GM20000 (cell line): ENCODE measurements at regions not wholly inside any gene's neighbourhood (a gene's known extent, or its start where the extent isn't known, plus 50 kb on each side); places are given as distances from the start of the nearest gene placed in this dataset.

Experiments used
- DNase-seq: peaks from one replicate; pipeline ENCODE4 v3.0.0; 2012; ENCODE audit warnings: low spot score
- TF ChIP-seq, protein P1 (sequence below): IDR thresholded peaks from 2 replicates; pipeline ENCODE4 v1.5.1; 2012; ENCODE audit warnings: mild to moderate bottlenecking, control low read depth; ENCODE audit errors: extremely low read depth, missing control alignments

- DNase-seq, result no peak
- TF ChIP-seq, protein P1, sequence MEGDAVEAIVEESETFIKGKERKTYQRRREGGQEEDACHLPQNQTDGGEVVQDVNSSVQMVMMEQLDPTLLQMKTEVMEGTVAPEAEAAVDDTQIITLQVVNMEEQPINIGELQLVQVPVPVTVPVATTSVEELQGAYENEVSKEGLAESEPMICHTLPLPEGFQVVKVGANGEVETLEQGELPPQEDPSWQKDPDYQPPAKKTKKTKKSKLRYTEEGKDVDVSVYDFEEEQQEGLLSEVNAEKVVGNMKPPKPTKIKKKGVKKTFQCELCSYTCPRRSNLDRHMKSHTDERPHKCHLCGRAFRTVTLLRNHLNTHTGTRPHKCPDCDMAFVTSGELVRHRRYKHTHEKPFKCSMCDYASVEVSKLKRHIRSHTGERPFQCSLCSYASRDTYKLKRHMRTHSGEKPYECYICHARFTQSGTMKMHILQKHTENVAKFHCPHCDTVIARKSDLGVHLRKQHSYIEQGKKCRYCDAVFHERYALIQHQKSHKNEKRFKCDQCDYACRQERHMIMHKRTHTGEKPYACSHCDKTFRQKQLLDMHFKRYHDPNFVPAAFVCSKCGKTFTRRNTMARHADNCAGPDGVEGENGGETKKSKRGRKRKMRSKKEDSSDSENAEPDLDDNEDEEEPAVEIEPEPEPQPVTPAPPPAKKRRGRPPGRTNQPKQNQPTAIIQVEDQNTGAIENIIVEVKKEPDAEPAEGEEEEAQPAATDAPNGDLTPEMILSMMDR, result no peak
Measured at GRCh38 chr4:156596026-156596425, 375.6 kb downstream of the PDGFC start.

GRCh38 chr4:156595041-156595440, 376.6 kb downstream of the PDGFC start:
- TF ChIP-seq, protein P1, result no peak
- DNase-seq, result no peak

DNA sequence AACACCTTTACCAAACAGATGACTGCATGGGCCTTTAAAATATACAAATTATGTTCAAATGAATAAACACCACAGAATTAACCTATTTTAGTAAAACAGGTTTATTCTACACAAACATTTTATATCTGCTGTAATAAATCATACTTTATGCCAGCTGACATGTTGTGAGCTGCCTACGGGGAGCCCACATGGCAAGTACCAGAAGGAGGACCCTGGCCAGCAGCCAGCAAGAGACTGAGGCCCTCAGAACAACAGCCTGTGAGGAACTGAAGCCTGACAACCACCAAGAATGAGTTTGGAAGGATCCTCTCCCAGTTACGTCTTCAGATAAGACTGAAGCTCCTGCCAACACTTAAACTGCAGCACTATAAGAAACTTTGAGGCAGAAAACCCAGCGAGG, 377.0 kb downstream of the PDGFC start:
- TF ChIP-seq, protein P1, result no peak
- no peak for DNase-seq

DNA sequence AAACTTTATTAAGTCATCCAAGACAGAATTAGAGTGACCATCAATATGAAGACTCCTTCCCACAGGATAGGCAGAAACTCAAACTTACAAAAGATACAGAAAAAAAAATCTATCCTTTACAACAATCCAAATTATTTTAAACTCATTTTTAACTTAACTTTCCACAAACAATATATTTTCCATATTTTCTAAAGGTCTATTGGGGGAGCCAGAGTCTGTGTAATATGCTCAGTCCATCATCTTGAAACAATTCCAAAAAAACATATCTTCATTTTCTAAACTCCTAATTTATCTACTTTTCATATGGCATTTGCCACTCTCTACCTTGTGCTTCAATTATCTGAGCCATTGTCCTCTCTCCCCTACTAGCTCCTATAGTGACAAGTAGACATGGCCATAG, 378.1 kb downstream of the PDGFC start:
- TF ChIP-seq, protein P1, result no peak
- DNase-seq, result no peak

DNA sequence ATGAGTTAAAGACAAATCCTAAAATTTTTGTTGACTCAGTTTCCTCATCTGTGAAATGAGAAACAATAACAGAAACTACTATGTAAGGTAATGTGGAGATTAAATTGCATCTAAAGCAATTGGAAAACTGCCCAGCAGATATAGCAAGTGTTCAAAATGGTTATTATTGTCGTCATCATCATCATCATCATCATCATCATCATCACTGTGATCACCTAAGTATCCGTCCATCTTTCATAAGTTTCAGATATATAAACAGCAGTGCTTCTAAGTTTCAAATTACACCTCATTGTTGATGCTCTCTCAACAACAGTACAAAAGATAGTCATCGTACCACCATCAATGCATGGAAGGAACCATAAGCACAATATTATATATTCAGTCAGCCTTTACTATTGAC, 379.9 kb downstream of the PDGFC start:
- TF ChIP-seq, protein P1, result no peak
- no peak for DNase-seq

DNA sequence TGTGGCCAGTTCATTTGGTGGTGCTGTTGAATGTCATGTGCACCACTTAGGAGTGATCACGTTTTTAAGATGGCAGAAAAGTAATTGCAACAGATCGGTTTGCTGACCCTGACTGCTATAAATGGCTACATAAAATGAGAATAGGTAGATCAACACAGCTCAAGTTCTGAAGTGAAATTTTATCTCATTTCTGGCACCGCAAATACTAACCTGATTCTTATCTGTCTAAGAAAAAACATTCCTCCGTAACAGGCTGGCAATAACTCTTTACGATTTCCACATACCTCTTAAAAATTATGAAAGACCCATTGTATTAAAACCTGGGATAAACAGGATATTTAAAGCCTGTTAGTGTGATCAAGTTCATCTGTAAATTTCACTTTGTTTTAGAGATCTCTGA, 387.5 kb downstream of the PDGFC start:
- DNase-seq, result no peak
- TF ChIP-seq, protein P1, result no peak

- no peak for DNase-seq
- TF ChIP-seq, protein P1, result no peak
Measured at GRCh38 chr4:156583265-156583664, 388.3 kb downstream of the PDGFC start.
